GM18858 (cell line): ENCODE measurements at regions not wholly inside any gene's neighbourhood (a gene's known extent, or its start where the extent isn't known, plus 50 kb on each side); places are given as distances from the start of the nearest gene placed in this dataset.

Source experiments
- ATAC-seq: cut with Tn5 transposase; IDR thresholded peaks from one replicate; pipeline ENCODE4 v1.9.1; 2021; ENCODE audit not compliant: unreplicated experiment

DNA sequence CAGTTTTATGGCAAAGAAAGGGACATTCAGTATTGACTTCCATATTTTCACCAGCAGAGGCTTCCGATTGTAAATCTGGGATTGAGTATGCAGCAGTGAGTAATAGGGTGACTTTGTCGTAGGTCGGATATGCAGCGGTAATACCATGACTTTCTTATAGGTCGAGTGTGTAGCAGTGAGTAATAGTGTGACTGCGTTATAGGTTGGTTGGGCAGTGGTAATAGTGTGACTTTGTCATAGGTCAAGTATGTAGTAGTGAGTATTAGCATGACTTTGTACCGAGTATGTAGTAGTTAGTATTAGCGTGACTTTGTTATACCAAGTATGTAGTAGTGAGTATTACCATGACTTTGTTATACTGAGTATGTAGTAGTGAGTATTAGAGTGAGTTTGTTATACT, 268.2 kb upstream of the ADARB2 start:
- ATAC-seq = no peak

GRCh38 chr10:1992930-1993329, 255.6 kb upstream of the ADARB2 start:
- ATAC-seq = no peak

- ATAC-seq = no peak
Observed at GRCh38 chr10:1989090-1989489, 251.8 kb upstream of the ADARB2 start.

DNA sequence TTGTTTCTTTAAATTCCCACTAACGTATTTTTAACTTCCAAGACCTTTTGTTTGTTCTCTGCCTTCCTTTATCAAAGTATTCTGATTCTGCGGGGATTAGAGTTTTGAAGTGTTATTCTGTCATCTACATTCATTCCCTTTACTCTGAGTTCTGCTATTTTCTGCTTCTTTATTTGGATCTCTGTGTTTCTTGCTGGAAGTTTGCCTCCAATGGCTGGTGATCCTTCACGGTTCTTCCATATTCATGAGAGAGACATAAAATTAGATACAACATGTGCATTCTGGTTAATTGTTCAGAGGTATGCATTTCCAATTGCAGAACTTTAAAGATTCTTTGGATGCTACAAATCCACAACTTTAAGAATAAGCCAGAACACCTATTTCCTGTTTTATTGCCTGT, 244.7 kb upstream of the ADARB2 start:
- ATAC-seq = no peak

- no peak for ATAC-seq
Observed at GRCh38 chr10:1980459-1980858, 243.1 kb upstream of the ADARB2 start.

DNA sequence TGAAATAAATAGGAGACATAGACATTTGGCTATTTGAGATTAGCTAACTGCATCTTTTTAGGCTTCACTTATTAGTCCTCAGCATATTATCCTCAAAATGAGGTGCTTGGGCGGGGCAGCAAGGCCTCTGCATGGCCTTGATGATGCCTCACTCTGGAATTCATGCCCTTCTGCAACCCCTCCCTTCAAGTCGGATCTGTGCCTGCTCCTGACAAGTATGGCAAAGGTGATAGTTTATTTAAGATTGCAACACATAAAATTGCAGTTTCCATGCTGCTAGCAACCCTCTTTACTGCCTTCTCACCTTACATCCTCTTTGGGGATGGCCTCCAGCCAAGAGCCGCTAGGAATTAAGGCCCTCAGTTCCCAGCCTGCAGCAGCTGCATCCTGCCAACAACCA, 241.3 kb upstream of the ADARB2 start:
- no peak for ATAC-seq

DNA sequence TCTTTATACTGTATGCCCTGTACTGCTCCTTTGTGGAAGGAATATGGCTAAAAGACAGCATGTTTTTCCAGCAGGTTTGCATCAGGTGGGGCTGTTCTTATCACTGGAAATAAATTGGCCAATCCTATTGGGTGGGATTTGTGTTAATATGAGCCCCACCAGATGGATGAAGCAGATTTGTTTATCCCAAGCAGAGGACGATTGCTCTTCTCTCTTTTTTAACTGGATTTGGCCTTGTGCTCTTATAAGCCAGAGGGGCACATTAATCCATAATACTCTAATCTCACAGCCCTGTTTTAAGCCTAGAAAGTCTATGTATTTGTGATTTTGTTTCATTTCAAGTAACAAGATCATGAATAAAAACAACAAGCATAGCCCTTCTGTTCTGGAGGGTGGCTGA, 240.1 kb upstream of the ADARB2 start:
- no peak for ATAC-seq

DNA sequence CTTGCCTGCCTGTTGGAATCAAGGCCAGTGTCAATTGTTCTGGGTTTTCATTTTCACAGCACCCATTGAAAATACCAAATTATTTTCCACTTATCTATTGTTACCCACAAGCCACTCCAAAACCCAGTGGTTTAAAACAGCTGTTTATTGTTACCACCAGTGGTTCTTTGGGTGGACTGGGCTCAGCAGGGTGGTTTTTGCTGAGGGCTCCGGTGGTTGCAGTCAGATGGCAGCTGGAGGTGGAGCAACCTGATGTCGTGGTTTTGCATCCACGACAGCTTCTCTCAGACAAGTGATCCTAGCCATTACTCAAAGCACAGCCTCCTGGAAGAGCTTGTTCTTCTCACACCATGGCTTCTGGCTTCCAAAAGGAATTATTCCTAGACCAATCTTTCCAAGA, 235.1 kb upstream of the ADARB2 start:
- ATAC-seq = no peak

DNA sequence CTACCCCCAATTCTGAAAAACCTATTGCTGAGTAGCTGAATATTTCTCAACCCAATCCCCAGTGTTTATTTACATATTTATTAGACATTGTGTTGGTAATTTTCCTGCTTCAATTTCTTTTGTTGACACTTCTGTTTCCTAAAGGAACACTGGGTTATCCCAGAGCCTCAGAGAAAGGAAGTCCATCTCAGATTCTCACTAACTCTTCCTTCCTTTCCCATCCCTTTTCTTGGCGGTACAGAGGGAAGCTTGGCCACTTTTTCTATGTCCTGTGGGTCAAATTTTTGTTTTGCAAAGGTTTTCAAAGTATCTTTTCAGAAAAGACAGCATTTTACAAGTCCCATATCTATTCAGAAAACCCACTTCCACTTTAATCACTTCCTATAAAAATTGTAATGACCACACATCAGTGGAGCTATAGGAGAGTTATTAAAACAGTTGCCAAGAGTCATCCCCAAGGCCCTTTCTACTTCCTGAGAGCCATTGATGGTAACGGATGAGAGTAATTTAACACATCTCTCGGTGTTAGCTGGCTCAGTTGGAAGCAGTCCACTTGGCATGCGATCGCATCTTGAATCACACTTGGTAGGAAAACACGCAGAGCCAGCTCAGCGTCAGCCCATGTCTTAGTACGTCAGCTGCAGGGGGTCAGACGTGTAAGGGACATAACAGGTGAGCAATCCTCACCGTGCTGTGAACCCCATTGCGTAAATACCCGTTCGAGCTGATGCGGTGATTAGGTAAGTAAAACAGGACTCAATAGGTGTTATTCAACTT, 231.1 kb upstream of the ADARB2 start:
- ATAC-seq = no peak

DNA sequence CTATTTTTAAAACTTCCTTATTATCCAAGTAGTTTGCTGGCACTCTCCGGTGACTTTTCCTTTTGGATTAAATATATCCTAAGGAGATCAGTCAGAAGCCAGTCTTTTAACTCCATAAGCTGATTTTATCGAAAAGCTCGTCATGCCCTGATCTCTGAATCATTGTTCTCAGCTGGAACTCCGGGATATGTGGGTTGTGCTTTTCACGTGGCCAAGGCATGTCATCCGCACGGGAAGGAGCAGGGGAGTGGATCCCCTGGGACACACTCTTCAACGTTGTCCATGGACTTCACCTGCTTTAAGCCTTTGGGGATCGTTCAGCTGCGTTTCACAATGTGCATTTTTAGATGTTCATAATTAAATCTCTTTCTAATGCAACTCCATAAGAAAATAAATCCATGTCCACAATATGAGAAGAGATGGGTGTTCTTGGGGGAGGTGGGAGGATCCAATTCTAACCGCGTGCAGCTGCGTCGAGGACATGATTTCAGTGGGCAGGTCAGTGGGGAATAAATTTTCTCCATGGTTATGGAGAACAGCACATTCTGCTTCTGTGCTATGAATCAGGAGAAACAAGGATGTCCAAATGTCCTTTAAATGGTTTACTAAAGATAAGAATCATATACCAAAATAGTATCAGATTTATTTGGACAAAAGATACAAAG, 229.5 kb upstream of the ADARB2 start:
- no peak for ATAC-seq

DNA sequence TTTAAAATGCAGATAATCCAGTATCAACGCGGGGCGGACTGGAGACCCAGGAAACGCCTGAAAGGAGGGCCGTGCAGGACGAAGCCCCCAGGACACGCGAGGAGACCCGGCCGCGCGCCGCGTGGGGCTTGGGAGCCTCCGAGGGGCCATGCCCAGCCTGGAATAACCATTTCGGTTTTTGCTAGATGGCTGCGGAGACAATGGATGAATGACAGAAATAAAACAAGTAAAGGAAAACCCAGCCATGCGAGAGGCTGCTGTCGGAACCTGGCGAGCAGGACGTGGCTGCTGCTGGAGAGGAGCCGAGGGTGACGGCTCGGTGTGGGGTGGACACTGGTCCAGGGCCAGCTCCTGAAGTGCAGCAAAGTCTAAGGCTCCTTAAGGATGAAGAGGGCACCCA, 227.2 kb upstream of the ADARB2 start:
- ATAC-seq = no peak

DNA sequence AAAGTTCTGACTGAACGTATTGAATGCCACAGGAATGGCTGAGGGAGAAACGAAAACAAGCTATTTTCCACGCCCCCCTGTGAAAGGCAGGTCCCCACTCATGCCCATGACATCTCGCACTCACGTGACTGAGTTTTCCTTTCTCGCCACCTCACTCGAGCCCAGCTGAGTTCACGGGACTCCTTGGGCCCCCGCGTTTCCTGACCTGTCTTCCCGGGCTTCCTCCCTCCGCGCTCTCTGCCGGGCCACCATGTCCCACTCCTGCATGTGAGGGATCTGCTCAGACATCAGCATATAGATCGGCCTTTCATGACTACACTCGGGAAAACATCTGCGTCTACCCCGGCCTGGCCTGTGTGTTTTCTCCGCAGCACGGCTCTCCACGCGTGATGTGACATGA, 226.0 kb upstream of the ADARB2 start:
- no peak for ATAC-seq

- no peak for ATAC-seq
Observed at GRCh38 chr10:1961989-1962388, 224.7 kb upstream of the ADARB2 start.

GRCh38 chr10:1960982-1961381, 223.7 kb upstream of the ADARB2 start:
- no peak for ATAC-seq

DNA sequence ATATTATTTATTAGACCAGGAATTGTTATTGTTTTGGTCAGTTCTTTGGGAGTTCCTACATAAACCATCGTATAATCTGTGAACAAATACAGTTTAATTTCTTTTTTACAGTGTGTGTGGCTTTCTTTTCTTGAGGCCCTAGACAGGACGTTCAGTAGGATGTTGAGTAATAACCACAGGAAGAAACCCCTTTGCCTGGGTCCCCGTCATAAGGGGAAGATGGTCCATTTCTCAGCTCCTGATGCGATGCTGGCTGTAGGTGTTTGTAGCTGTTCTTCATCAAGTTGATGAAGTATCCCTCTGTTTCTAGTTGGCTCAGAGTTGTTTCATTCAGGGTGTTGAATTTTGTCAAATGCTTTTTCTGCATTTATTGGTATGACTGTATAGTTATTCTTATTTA, 219.7 kb upstream of the ADARB2 start:
- no peak for ATAC-seq

- no peak for ATAC-seq
Observed at GRCh38 chr10:1954300-1954699, 217.0 kb upstream of the ADARB2 start.

DNA sequence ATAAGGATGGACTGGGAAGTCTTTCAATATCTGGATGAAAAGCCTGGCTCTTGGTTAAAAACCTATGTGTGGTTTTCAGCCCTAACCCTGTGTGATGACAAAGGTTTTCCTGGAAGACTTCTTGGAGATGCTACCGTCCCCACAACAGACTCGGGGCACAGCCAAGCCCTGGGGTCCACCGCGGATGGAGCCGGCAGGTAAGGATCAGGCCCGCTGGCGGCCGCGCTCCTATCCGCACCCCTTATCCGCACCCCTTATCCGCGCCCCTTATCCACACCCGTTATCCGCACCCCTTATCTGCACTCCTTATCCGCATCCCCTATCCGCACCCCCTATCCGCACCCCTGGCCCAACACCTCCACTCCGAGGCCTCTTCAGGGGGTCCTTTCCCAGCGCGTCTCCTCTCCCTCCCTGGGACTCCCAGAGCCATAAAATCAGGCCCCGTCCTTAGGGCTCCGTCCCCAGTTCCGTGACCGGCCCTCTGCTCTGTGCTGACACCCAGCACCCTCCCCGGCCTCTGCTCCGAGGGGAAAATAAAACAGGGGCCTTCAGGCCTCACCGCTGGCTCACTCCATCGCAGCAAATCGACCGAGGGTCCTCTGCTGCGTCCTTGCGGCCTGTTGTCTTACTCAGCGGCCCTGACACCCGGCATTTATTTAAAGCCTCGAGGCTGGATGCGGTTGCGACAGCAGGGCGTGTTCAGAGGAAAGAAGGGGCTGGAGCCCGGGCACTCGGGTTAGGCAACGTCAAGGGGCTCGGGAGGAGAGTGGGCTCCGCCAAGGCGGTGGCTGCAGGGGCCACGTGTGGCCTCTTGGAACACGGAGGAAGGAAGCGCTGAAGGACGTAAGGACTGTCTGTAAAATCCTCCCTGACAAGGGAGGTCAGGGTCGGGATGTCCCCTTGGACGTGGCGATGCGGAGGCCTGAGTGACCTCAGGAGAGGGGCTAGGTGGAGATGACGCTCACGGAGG, 215.1 kb upstream of the ADARB2 start:
- no peak for ATAC-seq

DNA sequence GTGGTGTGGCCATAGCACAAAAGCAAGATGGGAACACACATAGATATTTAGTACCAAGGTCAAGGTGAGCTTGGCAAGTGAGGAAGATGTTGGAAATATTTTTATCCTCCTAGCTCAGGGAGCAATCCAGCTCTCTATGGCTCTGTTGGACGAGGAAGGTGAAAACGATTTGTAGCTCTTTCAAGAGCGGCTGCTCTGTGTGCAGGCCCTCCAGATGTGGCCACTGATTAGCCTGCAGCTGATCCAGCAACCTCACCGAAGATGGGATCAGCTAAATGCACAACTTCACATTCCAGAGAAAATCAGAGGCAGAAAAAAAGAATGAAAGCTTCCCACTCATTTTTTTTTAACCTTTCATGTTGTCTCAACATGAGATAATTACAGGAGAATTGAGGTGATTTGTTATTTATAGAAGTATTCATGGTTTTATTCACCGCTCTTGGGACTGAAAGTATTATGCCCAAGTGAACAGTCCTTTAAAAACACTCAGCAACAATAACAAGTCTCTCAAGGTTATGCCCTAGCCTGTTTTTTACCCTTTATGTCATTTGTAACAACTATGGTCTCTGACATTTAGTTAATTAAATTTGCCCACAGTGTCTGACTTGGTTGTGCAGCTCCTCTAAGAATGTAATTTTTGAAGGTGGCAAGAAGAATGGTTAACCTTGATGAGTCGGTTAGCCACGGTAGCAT, 213.6 kb upstream of the ADARB2 start:
- ATAC-seq = no peak

GRCh38 chr10:1947464-1948003, 210.2 kb upstream of the ADARB2 start:
- ATAC-seq = no peak

- ATAC-seq = no peak
Observed at GRCh38 chr10:1944487-1944886, 207.2 kb upstream of the ADARB2 start.

DNA sequence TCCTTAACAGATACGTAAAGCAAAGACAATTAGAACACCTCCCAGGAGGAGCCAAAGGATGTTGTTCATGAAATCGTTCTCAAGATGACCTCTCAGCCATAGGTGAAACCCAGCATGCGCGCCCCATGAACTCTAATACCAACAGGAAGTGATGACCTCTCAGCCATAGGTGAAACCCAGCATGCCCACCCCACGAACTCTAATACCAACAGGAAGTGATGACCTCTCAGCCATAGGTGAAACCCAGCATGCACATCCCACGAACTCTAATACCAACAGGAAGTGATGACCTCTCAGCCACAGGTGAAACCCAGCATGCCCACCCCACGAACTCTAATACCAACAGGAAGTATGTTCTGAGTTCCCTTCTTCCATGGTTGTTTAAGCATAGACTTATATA, 205.2 kb upstream of the ADARB2 start:
- no peak for ATAC-seq
